Panc1 (cell line): ENCODE measurements at regions not wholly inside any gene's neighbourhood (a gene's known extent, or its start where the extent isn't known, plus 50 kb on each side); places are given as distances from the start of the nearest gene placed in this dataset.

Experiments used
- ATAC-seq: fragments of 200-7000 bp; cut with Tn5 transposase; 2 replicates; pipeline ENCODE4 v1.9.1; 2020; ENCODE audit warnings: mild to moderate bottlenecking, moderate library complexity
- BruUV-seq: library from RNA; stranded (reverse); fragments of 400-500 nt; replicated peaks from 2 replicates; lab custom pipeline; 2021; lab: Mats Ljungman, UMichigan
- CTCF ChIA-PET: fragments of 300-600 bp; sonication (Branson Sonifier 250); formaldehyde crosslinking; loops from one replicate; lab custom pipeline; 2022; ENCODE audit warnings: antibody characterized with exemption; lab: Charles Lee
- POLR2A ChIA-PET: fragments of 300-600 bp; sonication (Branson Sonifier 250); formaldehyde crosslinking; loops from one replicate; lab custom pipeline; 2022; ENCODE audit warnings: antibody characterized with exemption; lab: Charles Lee
- DNase-seq: peaks from one replicate; pipeline ENCODE4 v3.0.0-alpha.2; 2010; ENCODE audit warnings: low read depth, low spot score
- H3K27ac ChIP-seq: 2 replicates; pipeline ENCODE4 v1.5.1; 2011; ENCODE audit warnings: mild to moderate bottlenecking, low read length, inconsistent platforms
- H3K27me3 ChIP-seq: fragments of 200-500 bp; sonication (Bioruptor generic); 2 replicates; pipeline ENCODE4 v1.6.0; 2014; ENCODE audit warnings: low read length, inconsistent platforms; ENCODE audit not compliant: control insufficient read depth, insufficient read depth
- H3K36me3 ChIP-seq: fragments of 200-500 bp; sonication (Bioruptor generic); 2 replicates; pipeline ENCODE4 v1.5.1; 2014; ENCODE audit warnings: inconsistent platforms, mild to moderate bottlenecking, low read length, moderate library complexity; ENCODE audit not compliant: control insufficient read depth, insufficient read depth
- H3K4me1 ChIP-seq: 2 replicates; pipeline ENCODE4 v1.5.1; 2011; ENCODE audit warnings: inconsistent platforms, mild to moderate bottlenecking, low read length, moderate library complexity; ENCODE audit not compliant: control insufficient read depth, insufficient read depth
- H3K4me3 ChIP-seq, 2 experiments: 2 replicates each; pipeline ENCODE4 v1.5.1; 2011 to 2012; ENCODE audit warnings: low read depth in 2 of 2, low read length in 2 of 2, mild to moderate bottlenecking in 2 of 2, inconsistent platforms in 1 of 2, moderate library complexity in 1 of 2
- H3K9me3 ChIP-seq: fragments of 200-500 bp; sonication (Bioruptor generic); 2 replicates; pipeline ENCODE4 v1.5.1; 2014; ENCODE audit warnings: low read depth, mild to moderate bottlenecking, inconsistent platforms, low read length, moderate library complexity; ENCODE audit not compliant: control insufficient read depth, insufficient read depth
- CTCF ChIP-seq: fragments of 450-650 bp; IDR thresholded peaks from 2 replicates; pipeline ENCODE4 v1.5.1; 2017; ENCODE audit warnings: mild to moderate bottlenecking
- POLR2AphosphoS5 ChIP-seq: IDR thresholded peaks from 2 replicates; pipeline ENCODE4 v1.6.1; 2012; ENCODE audit warnings: mild to moderate bottlenecking, low read depth, low read length, moderate library complexity
- REST ChIP-seq, 2 experiments: IDR thresholded peaks; 2 replicates each; pipeline ENCODE4 v1.6.1; 2011 to 2012; ENCODE audit warnings: low read depth in 2 of 2, control low read depth in 1 of 2, low read length in 1 of 2, mild to moderate bottlenecking in 1 of 2, moderate library complexity in 1 of 2; ENCODE audit not compliant: insufficient read depth in 1 of 2
- SIN3A ChIP-seq: IDR thresholded peaks from 2 replicates; pipeline ENCODE4 v1.6.1; 2012; ENCODE audit warnings: low read depth, mild to moderate bottlenecking, low read length, moderate library complexity, borderline replicate concordance; ENCODE audit not compliant: insufficient read depth
- TCF7L2 ChIP-seq: IDR thresholded peaks from 2 replicates; pipeline ENCODE4 v1.6.1; 2011; ENCODE audit warnings: mild to moderate bottlenecking, low read depth, low read length, inconsistent platforms
- in situ Hi-C: cut with HindIII; loops from 2 replicates; pipeline ENCODE4 v1.10.0; 2016; ENCODE audit warnings: low sequenced_read_pairs, low pct_unique_long_range_greater_than_20kb
- intact Hi-C: fragments of 100-400 bp; cut with micrococcal nuclease; formaldehyde crosslinking; loops from one replicate; pipeline ENCODE4 v1.10.0; 2022; ENCODE audit not compliant: unreplicated experiment

- intact Hi-C loops (no loop called here), in situ Hi-C loops (no loop called here)
- ChIA-PET CTCF (no interaction called here), POLR2A (no interaction called here)
- H3K4me3 ChIP-seq, result no peak overlapping the region
- ATAC-seq (no peak), DNase-seq (no peak)
- H3K4me1 ChIP-seq, result no peaks in the 10 kb centered on the region
- no peaks in the 10 kb centered on the region for H3K9me3 ChIP-seq
- no peaks in the 10 kb centered on the region for H3K36me3 ChIP-seq
- TF ChIP-seq SIN3A (no peak), POLR2AphosphoS5 (no peak), TCF7L2 (no peak), REST (IDR thresholded peaks at IDR 0.05; ENCODE audit: insufficient read depth in 1 of 2, low read depth in 2 of 2, low read length in 1 of 2) (no peak), CTCF (no peak)
- no TSS peak for BruUV-seq
- no peak overlapping the region for H3K27ac ChIP-seq
- H3K27me3 ChIP-seq, result no peaks in the 10 kb centered on the region
Measured at GRCh38 chr21:14737284-14737691, 191.2 kb upstream of the SAMSN1 start.

GRCh38 chr21:14736672-14737071 lies 190.6 kb upstream of the SAMSN1 start:
- intact Hi-C loops (no loop called here), in situ Hi-C loops (no loop called here)
- Histone ChIP-seq H3K4me3 (no peak overlapping the region), H3K9me3 (no peaks in the 10 kb centered on the region), H3K27ac (no peak overlapping the region), H3K27me3 (no peaks in the 10 kb centered on the region), H3K36me3 (no peaks in the 10 kb centered on the region), H3K4me1 (no peaks in the 10 kb centered on the region)
- BruUV-seq, result no TSS peak
- ATAC-seq (no peak), DNase-seq (no peak)
- TF ChIP-seq CTCF (no peak), REST (IDR thresholded peaks at IDR 0.05; ENCODE audit: insufficient read depth in 1 of 2, low read depth in 2 of 2, low read length in 1 of 2) (no peak), POLR2AphosphoS5 (no peak), TCF7L2 (no peak), SIN3A (no peak)
- CTCF ChIA-PET, result no interaction called here
- POLR2A ChIA-PET, result no interaction called here
